GM12891 (cell line): ENCODE measurements at regions not wholly inside any gene's neighbourhood (a gene's known extent, or its start where the extent isn't known, plus 50 kb on each side); places are given as distances from the start of the nearest gene placed in this dataset.
"Not testable (repeated sequence)": the region's sequence is repeated elsewhere in the genome, so short reads cannot be mapped to it uniquely, and the experiment has no call there.

Source experiments
- DNase-seq: peaks from one replicate; pipeline ENCODE4 v3.0.0; 2011; ENCODE audit warnings: low spot score; ENCODE audit not compliant: insufficient read length
- FAIRE-seq: peaks from 2 replicates; lab custom pipeline; 2011; peaks lifted over from hg19 to GRCh38; lab: Jason Lieb, UNC
- PAX5 ChIP-seq: IDR thresholded peaks from 2 replicates; pipeline ENCODE4 v1.6.1; 2011; ENCODE audit warnings: low read length, moderate library complexity, mild to moderate bottlenecking; ENCODE audit not compliant: insufficient read depth, severe bottlenecking
- POLR2A ChIP-seq: IDR thresholded peaks from 2 replicates; pipeline ENCODE4 v1.6.1; 2011; ENCODE audit warnings: low read depth, low read length, control low read depth
- POLR2AphosphoS5 ChIP-seq: IDR thresholded peaks from 2 replicates; pipeline ENCODE4 v1.6.1; 2011; ENCODE audit warnings: low read depth, low read length, control low read depth
- POU2F2 ChIP-seq: IDR thresholded peaks from 2 replicates; pipeline ENCODE4 v1.6.1; 2011; ENCODE audit warnings: low read depth, mild to moderate bottlenecking, control low read depth, low read length, moderate library complexity
- SPI1 ChIP-seq: IDR thresholded peaks from 2 replicates; pipeline ENCODE4 v1.6.1; 2011; ENCODE audit warnings: low read depth, low read length, control low read depth
- TAF1 ChIP-seq: IDR thresholded peaks from 2 replicates; pipeline ENCODE4 v1.6.1; 2011; ENCODE audit warnings: low read depth, low read length, control low read depth

DNA sequence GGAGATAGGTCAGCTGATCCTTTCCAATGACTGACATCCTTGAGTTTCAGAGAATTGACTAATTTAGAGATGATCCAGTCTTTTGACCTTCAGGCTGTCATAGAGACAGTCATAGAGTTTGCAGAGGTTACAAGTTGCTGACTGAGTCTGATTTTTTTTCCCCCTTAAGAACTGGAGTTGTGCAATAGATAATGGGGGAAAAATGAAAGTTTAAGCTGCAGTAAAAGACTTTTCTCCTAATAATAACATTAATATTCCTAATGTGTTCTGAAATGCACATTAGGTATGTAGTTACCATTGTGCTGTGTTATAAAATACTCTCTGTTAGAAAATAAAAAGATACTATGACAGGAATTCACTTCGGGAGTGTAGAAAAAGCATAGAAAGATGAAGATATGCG, 876.9 kb upstream of the RAG2 start:
- FAIRE-seq: no peak
- DNase-seq: no peak
- TF ChIP-seq POLR2A (no peak), POLR2AphosphoS5 (no peak), PAX5 (no peak), POU2F2 (no peak), SPI1 (no peak), TAF1 (no peak)

DNA sequence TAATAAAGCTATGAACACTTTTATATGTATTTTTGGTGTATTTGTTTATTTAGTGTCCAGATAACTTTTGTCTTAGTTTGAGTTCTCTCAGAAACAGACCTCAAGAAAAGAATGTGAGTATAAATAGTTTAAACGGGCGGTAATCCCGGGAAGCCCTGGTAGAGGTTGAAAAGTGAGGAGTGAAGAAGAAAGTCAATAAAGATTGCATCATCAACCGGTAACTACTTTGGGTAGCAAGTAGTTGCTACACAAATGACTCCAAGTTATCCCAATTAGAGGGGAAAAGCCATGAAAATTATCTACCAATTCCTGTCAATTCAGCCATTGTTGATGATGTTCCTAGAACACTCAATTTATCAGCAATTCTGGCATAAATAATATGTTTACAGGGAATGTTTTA, 870.3 kb upstream of the RAG2 start:
- no peak for TF ChIP-seq POLR2AphosphoS5
- no peak for DNase-seq
- FAIRE-seq: no peak

DNA sequence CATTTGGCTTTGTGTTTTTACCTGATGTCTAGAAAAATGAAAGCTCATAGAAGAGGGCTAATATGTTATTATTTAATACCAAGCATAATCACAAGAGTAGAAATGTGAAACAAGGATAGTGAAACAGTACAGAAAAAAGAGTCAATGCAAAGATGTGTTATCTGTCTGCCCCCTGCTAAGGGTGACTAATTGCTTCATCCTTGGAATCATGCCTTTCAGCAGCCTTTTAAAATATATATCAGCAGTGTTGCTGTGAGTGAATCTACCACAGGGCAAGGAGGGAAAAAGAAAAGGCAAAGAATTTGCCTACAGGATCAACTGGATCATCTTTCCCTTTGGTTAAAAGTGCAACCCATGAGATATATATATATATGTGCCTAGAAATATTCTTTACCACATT, 867.2 kb upstream of the RAG2 start:
- DNase-seq: no peak

DNA sequence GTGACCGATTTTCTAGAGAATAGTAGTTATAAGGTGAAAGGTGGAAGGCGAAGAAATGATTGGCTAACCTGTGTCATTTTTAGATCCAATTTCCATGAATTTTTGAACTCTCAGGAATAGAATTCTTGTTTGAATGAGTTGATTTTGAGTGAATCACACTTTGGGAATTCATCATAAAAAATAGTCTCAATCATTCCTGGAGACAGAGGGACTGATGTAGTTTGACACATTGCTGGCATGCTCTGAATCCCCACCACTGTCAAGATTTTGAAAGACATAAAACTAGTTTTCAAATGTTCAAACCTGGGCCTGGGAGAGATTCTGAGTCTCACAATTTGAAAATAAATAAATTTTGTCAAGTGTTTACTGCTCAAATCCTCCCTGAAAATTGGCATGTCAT, 861.4 kb upstream of the RAG2 start:
- DNase-seq: no peak
- FAIRE-seq: no peak
- TF ChIP-seq POLR2A (no peak), PAX5 (no peak), TAF1 (no peak), POU2F2 (no peak), SPI1 (no peak), POLR2AphosphoS5 (no peak)

More for the DNA sequence above, 867.2 kb upstream of the RAG2 start:
- TF ChIP-seq POLR2AphosphoS5 (no peak), POU2F2 (no peak), SPI1 (no peak), TAF1 (no peak), PAX5 (no peak), POLR2A (no peak)
- FAIRE-seq: no peak

DNA sequence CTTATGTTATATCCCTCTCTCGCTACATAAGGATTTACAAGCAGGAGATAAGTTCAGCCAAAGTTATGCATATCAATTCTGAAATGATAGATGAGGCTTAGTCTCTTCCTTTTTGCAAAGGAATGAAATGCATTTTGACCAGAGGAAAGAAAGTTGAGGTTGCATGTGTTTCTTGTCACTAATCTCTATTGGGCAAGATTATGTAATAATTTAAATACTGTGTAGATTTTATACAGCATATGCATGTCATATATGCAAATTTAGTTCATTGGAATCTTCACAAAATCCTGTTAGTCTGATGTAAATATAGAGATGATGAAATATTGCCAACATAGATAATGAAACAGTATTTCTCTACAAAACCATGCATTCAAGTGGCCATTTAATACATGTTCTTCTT, 858.7 kb upstream of the RAG2 start:
- DNase-seq (no peak), FAIRE-seq (no peak)
- TF ChIP-seq TAF1 (no peak), POLR2AphosphoS5 (no peak), PAX5 (no peak), SPI1 (no peak), POU2F2 (no peak), POLR2A (no peak)

DNA sequence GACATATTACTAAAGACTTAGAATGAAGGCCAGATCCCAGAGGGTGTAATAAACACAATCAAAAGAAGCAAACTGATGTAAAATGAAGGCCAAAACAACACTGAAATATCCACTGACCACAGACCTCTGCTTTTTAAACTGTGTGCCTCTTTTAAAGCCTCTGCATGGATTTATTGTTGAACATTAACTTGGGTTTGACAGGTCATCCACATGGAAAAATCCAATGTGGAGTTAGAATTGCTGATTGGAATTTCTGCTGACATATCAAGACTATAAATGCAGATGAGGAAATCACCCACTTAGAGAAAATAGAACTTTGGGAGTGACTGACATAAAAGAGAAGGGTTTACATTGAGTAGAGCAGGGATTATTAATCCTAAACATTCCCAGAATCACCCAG, 853.9 kb upstream of the RAG2 start:
- TF ChIP-seq POU2F2 (no peak), SPI1 (no peak), TAF1 (no peak), POLR2A (no peak), POLR2AphosphoS5 (no peak), PAX5 (no peak)
- FAIRE-seq (no peak), DNase-seq (no peak)

DNA sequence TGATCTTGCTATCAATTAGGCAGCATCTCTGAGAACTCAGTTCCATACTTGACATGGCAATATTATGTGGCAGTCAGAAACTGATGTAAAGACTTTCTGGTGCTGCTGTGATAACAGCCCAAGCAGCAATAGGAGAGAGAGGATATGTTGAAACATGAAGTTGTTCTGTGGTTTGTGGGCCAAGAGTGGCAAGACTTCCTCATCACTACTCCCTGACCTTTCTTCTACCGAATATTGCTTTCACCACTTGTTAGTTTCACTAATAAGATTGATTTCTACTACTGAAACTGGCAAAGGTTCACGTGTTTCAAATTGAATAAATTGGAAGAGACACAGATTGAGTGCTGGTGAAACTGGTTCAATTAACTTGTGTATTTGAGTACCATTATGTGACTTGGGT, 852.6 kb upstream of the RAG2 start:
- DNase-seq (no peak), FAIRE-seq (no peak)
- TF ChIP-seq POLR2AphosphoS5: no peak
- no peak for TF ChIP-seq TAF1
- no peak for TF ChIP-seq PAX5
- TF ChIP-seq POLR2A: no peak
- TF ChIP-seq POU2F2: no peak
- no peak for TF ChIP-seq SPI1

DNA sequence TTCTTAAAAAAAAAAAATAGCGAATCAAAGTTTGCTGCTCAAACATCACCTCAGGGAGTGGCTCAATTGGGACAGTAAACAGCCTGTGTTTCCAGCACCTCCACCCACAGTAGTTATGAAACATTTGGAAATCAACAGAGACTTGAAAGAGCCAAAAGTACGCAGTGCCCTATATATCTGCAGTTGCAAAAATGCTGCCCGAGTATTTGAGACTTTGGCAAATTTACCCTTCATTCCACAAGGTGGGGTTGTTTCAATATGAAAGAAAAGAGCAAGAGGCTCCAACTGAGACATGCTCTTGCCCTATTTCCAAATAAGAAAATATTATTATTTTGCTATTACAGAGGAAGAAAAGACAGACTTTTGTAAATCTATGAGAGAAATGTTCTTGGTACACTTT, 851.1 kb upstream of the RAG2 start:
- no peak for TF ChIP-seq PAX5
- no peak for TF ChIP-seq POU2F2
- TF ChIP-seq POLR2AphosphoS5: no peak
- TF ChIP-seq TAF1: no peak
- no peak for TF ChIP-seq POLR2A
- no peak for TF ChIP-seq SPI1
- no peak for FAIRE-seq
- no peak for DNase-seq

DNA sequence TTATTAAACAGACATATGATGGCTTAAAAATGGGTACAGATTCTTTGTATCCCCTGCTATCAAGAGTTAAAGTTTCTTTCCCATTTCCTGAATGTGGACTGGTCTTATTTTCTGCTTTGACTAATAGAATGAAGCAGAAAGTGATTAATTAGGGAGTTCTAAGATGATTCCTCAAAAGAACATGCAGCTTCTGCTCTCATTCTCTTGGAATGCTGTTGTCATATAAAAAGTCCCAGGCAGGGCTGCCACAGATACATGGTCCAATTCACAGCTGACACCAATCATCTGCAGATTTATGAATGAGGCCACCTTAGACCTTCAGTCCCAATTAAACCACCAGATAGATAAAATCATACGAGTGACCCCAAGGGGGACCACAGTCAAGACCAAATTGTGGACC, 844.5 kb upstream of the RAG2 start:
- FAIRE-seq (no peak), DNase-seq (no peak)
- TF ChIP-seq PAX5 (no peak), TAF1 (no peak), SPI1 (no peak), POLR2A (no peak), POU2F2 (no peak), POLR2AphosphoS5 (no peak)

DNA sequence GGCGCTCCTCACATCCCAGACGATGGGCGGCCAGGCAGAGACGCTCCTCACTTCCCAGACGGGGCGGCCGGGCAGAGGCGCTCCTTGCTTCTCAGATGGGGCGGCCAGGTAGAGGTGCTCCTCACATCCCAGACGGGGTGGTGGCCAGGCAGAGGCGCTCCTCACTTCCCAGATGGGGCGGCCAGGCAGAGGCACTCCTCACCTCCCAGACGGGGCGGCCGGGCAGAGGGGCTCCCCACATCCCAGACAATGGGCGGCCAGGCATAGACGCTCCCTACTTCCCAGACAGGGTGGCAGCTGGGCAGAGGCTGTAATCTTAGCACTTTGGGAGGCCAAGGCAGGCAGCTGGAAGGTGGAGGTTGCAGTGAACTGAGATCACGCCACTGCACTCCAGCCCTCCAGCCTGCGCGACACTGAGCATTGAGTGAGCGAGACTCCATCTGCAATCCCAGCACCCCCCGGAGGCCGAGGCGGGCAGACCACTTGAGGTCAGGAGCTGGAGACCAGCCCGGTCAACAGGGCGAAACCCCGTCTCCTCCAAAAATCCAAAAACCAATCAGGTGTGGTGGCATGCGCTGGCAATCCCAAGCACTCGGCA, 833.7 kb upstream of the RAG2 start:
- FAIRE-seq, DNase-seq: not testable (repeated sequence)

DNA sequence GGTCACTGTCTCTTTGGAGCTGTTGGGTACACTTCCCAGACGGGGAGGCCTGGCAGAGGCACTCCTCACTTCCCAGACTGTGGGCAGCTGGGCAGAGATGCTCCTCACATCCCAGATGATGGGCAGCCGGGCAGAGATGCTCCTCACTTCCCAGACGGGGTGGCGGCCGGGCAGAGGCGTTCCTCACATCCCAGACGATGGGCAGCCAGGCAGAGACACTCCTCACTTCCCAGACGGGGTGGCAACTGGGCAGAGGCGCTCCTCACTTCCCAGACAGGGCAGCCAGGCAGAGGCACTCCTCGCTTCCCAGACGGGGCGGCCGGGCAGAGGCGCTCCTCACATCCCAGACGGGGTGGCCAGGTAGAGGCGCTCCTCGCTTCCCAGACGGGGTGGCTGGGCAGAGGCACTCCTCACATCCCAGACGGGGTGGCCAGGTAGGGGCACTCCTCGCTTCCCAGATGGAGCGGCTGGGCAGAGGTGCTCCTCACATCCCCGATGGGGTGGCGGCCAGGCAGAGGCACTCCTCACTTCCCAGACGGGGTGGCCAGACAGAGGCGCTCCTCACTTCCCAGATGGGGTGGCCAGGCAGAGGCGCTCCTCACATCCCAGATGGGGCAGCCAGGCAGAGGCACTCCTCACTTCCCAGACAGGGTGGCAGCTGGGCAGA, 833.1 kb upstream of the RAG2 start:
- FAIRE-seq, DNase-seq: not testable (repeated sequence)
